Skeletal muscle satellite cell (primary cell): ENCODE measurements at regions not wholly inside any gene's neighbourhood (a gene's known extent, or its start where the extent isn't known, plus 50 kb on each side); places are given as distances from the start of the nearest gene placed in this dataset.

Source experiments
- H3K27me3 ChIP-seq: 2 replicates; pipeline ENCODE4 v1.7.0; 2013; ENCODE audit warnings: low read length; ENCODE audit not compliant: control insufficient read depth, insufficient read depth
- H3K36me3 ChIP-seq: 2 replicates; pipeline ENCODE4 v1.7.0; 2013; ENCODE audit warnings: mild to moderate bottlenecking, control low read depth, low read length; ENCODE audit not compliant: insufficient read depth
- H3K4me1 ChIP-seq: 2 replicates; pipeline ENCODE4 v1.7.0; 2013; ENCODE audit warnings: low read length; ENCODE audit not compliant: control insufficient read depth, insufficient read depth
- H3K4me2 ChIP-seq: 2 replicates; pipeline ENCODE4 v1.7.0; 2013; ENCODE audit warnings: mild to moderate bottlenecking, low read length
- H3K4me3 ChIP-seq: 2 replicates; pipeline ENCODE4 v1.7.0; 2013; ENCODE audit warnings: low read length
- H3K9ac ChIP-seq: 2 replicates; pipeline ENCODE4 v1.7.0; 2013; ENCODE audit warnings: mild to moderate bottlenecking, low read depth, low read length, moderate library complexity
- H3K9me3 ChIP-seq: replicated peaks from 2 replicates; pipeline ENCODE4 v1.7.0; 2013; ENCODE audit warnings: mild to moderate bottlenecking, control low read depth, low read length

DNA sequence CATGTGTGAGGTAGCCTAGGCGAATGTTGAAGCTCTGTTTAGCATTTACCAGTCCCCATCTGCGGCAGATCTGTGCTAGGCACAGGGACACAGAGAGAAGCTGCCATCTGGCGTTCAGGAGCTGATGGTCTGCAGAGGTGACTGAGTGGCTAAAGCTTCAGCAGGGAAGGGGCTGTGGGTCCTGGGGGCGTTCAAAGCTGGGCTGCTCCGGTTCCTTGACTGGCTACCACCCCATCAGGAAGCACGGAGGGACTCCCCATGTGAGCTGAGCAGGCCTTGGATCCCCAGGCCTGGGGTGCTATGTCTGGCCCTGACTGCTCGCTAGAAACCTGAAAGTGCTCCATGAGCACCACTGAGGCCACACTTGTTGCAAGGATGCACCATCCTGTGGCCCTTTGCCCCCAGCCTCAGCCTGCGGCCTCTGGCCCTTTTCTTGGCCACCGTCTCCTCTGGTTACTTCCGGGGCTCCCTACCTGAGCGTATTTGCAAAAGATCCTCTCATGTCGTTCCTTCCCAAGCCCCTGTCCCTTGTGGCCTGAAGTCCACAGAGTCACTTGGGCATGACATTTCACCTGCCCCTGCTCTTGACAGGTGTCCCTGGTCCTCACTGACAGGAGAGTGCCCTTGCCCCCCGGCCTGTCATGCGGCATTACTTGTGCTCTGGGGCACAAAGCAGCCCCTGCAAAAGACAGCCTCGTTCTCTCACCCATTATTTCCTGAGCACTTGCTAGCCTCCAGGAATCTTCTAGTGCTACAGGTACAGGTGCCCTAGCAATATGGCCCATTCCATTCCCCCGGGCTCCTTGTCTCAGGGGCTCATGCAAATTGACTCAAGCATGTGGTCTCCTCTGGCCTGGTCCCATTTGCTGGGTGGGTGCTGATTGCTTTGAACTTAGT, 108.1 kb downstream of the GLRX3 start:
- Histone ChIP-seq H3K27me3 (no peaks in the 10 kb centered on the region), H3K4me2 (no peak overlapping the region), H3K9me3 (no peaks in the 10 kb centered on the region), H3K9ac (no peak overlapping the region), H3K4me1 (no peaks in the 10 kb centered on the region), H3K36me3 (no peaks in the 10 kb centered on the region), H3K4me3 (no peak overlapping the region)

DNA sequence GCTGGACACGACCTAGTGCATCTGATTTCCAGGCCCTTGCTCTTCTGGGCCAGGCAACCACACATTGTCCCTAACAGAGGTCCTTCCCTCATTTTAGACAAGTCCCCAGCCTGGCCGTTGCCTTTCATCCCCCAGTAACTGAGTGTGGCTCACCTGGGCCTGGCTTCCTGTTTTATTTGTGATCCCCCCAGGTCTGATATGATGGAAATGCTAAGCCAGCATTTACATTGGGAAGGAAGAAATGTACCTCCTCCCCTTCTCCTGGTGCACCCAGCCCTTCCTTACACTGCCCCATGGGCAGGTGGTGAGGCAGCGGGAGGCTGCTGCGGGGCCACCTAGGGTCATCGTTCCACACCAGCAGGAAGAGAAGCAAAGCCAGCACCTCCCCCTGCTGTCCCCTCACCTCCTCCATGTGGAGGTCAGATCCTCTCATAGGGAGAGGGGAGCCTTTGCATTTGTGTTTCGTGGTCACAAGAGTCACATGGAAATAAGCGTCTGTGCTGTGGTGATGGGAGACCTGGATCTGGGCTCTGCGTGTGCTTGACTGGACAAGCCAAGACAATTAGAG, 108.8 kb downstream of the GLRX3 start:
- H3K9me3 ChIP-seq, result no peaks in the 10 kb centered on the region
- H3K4me1 ChIP-seq, result no peaks in the 10 kb centered on the region
- H3K36me3 ChIP-seq, result no peaks in the 10 kb centered on the region
- no peak overlapping the region for H3K4me2 ChIP-seq
- H3K4me3 ChIP-seq, result no peak overlapping the region
- H3K27me3 ChIP-seq, result no peaks in the 10 kb centered on the region
- no peak overlapping the region for H3K9ac ChIP-seq

DNA sequence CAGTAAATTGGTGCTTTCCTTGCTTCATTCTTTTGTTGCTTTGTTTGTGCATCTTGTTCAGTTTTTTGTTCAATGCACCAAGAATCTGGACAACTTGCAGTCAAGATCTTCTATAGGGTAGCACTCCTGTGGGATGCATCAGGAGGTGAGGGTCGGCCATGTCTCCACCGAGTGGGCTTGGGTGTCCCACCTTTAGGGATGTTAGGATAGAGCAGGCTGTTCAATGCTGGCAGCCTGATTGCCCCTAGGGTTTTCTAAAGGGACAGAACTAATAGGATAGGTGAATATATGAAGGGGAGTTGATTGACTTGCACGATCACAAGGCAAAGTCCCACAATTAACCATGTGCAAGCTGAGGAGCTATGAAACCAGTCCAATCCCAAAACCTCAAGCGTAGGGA, 109.9 kb downstream of the GLRX3 start:
- H3K9me3 ChIP-seq, result no peaks in the 10 kb centered on the region
- no peaks in the 10 kb centered on the region for H3K4me1 ChIP-seq
- no peaks in the 10 kb centered on the region for H3K27me3 ChIP-seq
- H3K36me3 ChIP-seq, result no peaks in the 10 kb centered on the region
- H3K9ac ChIP-seq, result no peak overlapping the region
- no peak overlapping the region for H3K4me3 ChIP-seq
- no peak overlapping the region for H3K4me2 ChIP-seq

DNA sequence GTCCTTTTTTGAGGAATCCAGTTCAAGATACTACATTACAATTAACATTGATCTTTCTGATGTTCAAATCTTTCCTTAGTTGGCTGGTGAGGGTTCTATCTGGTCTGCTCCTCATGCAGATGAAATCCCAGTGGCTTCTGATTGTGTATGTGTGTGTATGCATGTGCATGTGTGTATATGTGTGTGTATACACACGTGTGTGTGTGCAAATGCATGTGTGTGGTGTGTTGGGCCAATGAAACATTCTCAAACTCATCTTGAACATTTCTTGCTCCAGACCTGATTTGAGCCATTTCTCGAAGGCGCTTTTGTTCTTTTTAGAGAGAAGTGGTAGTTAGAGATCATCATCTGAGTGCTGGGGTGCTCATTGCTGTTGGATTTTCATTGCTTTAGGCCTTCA, 113.9 kb downstream of the GLRX3 start:
- Histone ChIP-seq H3K9me3 (no peaks in the 10 kb centered on the region), H3K9ac (no peak overlapping the region), H3K4me2 (no peak overlapping the region), H3K4me3 (no peak overlapping the region), H3K4me1 (no peaks in the 10 kb centered on the region), H3K27me3 (no peaks in the 10 kb centered on the region), H3K36me3 (no peaks in the 10 kb centered on the region)

DNA sequence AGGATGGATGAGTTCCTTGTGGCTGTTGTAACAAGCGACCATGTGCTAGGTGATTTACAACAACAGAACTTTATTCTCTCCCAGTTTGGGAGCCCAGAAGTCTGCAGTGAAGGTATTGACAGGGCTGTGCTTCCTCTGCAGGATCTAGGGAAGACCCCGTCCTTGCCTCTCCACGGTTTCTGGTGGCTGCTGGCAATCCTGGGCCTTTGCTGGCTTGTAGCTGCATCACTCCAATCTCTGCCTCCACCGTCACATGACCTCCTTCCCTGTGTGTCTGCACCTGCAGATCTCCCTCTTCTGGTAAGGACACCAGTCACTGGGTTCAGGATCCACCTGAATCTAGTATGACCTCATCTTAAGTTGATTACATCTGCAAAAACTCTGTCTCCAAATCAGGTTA, 115.6 kb downstream of the GLRX3 start:
- Histone ChIP-seq H3K27me3 (no peaks in the 10 kb centered on the region), H3K4me1 (no peaks in the 10 kb centered on the region), H3K9ac (no peak overlapping the region), H3K4me2 (no peak overlapping the region), H3K9me3 (no peaks in the 10 kb centered on the region), H3K36me3 (no peaks in the 10 kb centered on the region), H3K4me3 (no peak overlapping the region)

DNA sequence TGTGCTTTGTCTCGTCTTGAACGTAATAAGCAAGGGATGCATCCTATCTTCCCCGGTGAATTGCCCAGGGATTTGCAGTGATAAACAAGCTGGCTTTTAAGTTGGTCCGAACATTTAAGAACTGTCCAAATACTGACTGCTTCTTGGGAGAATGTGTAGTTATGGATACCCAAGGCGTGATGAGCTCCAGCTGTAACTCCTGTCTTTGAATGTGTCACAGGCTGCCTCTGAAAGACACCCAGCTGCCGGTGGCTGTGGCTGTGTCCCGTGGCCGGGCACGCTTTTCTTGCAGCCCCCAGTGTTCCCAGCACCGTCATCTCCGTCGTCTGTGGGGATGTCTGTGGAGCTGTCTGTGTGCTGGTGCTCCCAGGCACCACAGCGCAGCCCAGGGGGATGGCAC, 118.1 kb downstream of the GLRX3 start:
- Histone ChIP-seq H3K36me3 (no peaks in the 10 kb centered on the region), H3K27me3 (no peaks in the 10 kb centered on the region), H3K9me3 (peaks cover 3% of the 10 kb centered on the region), H3K4me1 (no peaks in the 10 kb centered on the region), H3K4me2 (no peak overlapping the region), H3K4me3 (no peak overlapping the region), H3K9ac (no peak overlapping the region)

DNA sequence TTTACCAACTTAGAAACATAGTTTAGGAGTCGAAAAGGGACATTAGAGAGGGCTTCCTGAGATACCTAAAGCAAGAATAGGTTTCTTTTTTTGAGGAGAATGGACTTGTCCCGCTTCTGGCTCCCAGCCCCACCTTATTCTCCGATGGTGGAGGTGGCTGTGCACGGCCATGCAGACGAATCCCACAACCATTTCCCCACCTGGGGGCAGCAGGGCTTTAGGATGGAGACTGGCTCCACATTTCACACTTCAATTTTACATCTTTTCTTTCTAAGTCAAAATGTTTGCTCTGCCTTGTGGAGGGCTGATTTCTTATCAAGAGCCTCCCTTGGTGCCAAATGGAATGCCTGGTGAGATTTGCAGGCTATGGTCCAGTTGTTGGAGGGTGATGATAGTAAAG, 118.5 kb downstream of the GLRX3 start:
- H3K27me3 ChIP-seq, result no peaks in the 10 kb centered on the region
- H3K4me1 ChIP-seq, result no peaks in the 10 kb centered on the region
- H3K4me3 ChIP-seq, result no peak overlapping the region
- H3K4me2 ChIP-seq, result no peak overlapping the region
- H3K9ac ChIP-seq, result no peak overlapping the region
- H3K9me3 ChIP-seq, result peaks cover 3% of the 10 kb centered on the region
- no peaks in the 10 kb centered on the region for H3K36me3 ChIP-seq

DNA sequence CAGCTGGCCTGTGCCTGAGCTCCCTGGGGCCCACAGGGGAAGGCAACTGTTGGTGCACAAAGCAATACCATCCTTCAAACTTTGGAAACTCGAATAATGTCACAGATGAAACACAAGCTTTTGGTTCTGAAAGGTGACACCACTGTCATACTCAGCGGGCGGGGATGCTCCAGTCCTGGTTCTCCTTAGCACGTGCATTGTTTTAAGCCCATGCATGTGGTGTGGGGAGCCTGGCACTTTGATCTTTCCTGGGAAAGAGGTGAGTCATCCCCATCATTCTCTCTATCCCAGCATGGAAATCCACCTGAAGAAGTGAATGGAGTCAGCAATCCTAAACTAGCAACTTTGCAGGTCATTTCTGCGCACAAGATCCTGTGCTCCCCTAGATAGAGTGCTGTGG, 119.6 kb downstream of the GLRX3 start:
- H3K9me3 ChIP-seq, result peaks cover 9% of the 10 kb centered on the region

DNA sequence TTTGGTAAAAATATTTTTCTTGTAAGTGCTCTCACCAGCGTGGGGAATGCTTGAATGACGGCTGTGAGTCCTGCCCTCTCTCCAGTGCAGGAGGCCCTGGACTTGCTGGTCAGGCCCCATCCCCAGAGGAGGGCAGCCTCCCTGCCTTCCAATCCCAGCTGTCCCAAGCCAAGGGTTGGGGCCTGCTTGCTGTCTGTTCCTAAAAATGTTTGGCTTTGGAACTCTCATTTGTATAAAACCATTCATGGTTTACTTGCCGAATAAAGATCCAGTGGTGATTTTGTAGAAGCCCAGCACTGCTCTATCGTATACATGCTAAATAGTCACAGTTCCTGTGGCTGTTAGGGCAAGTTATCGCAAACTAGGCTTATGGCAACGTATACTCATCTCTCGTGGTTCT, 121.7 kb downstream of the GLRX3 start:
- no peaks in the 10 kb centered on the region for H3K27me3 ChIP-seq
- H3K4me1 ChIP-seq, result no peaks in the 10 kb centered on the region
- H3K9ac ChIP-seq, result no peak overlapping the region
- H3K36me3 ChIP-seq, result no peaks in the 10 kb centered on the region
- H3K4me2 ChIP-seq, result no peak overlapping the region
- peaks cover 16% of the 10 kb centered on the region for H3K9me3 ChIP-seq
- no peak overlapping the region for H3K4me3 ChIP-seq

More for the DNA sequence above, 119.6 kb downstream of the GLRX3 start:
- Histone ChIP-seq H3K9ac (no peak overlapping the region), H3K4me2 (no peak overlapping the region), H3K4me3 (no peak overlapping the region), H3K4me1 (no peaks in the 10 kb centered on the region), H3K27me3 (no peaks in the 10 kb centered on the region), H3K36me3 (no peaks in the 10 kb centered on the region)

DNA sequence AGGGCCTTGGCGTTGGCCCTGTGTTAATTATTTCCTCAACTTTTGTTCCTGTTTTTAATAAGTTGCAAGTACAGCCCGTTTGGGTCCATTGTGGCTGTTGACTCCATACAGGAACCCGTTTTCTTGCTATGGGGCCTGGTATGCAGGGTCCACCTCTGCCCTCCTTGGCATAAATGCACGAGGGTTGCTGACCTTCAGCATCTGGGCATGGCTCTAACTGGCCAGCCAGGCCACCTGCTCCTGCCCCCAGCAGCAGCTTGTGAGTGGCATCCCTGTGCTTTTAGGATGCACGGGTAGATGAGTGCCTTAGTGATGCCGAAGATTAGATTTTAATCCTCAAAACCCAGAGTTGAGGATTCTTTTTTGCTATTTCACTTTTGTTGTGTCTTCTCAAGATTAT, 123.2 kb downstream of the GLRX3 start:
- H3K4me1 ChIP-seq, result no peaks in the 10 kb centered on the region

DNA sequence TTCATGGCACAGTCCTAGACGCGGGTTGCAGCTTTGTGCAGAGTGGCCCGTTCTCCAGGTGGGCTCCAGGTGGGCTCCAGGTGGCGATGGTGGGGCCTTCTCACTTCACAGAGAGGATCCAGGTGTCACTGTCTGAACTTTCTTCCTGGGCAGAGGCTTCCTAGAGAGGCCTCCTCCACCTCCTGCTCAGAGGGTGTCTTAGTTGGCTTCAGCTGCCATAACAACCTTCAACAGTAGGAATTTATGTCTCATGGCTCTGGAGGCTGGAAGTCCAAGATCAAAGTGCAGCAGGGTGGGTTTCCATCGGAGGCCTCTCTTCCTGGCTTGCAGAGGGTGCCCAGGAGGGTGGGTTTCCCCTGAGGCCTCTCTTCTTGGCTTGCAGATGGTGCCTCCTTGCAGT, 125.1 kb downstream of the GLRX3 start:
- no peaks in the 10 kb centered on the region for H3K27me3 ChIP-seq
- no peak overlapping the region for H3K9ac ChIP-seq
- no peak overlapping the region for H3K4me2 ChIP-seq
- no peak overlapping the region for H3K4me3 ChIP-seq
- H3K9me3 ChIP-seq, result peaks cover 32% of the 10 kb centered on the region
- no peaks in the 10 kb centered on the region for H3K4me1 ChIP-seq
- H3K36me3 ChIP-seq, result no peaks in the 10 kb centered on the region

More for the DNA sequence above, 123.2 kb downstream of the GLRX3 start:
- H3K36me3 ChIP-seq, result no peaks in the 10 kb centered on the region
- peaks cover 16% of the 10 kb centered on the region for H3K9me3 ChIP-seq
- no peaks in the 10 kb centered on the region for H3K27me3 ChIP-seq
- H3K9ac ChIP-seq, result no peak overlapping the region
- H3K4me2 ChIP-seq, result no peak overlapping the region
- no peak overlapping the region for H3K4me3 ChIP-seq

DNA sequence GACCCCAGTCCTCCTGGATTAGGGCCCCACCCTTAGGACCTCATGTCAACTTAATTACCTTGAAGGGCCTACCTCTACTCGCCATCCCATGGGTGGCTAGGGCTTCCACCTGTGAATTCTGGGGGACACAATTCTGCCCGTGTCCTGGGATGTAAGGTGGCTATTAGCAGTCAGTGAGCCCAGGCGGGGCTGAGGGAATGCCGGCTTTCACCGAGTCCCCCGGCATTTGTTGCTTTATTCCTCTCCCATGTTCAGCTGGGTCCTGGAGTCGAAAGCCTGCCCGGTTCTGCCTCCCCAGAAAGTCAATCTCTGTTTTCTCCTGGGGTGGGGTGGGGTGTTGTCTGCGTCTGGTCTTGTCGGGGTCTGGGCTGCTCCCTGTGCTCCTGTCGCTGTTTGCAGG, 125.6 kb downstream of the GLRX3 start:
- Histone ChIP-seq H3K27me3 (no peaks in the 10 kb centered on the region), H3K36me3 (no peaks in the 10 kb centered on the region), H3K4me3 (no peak overlapping the region), H3K4me2 (no peak overlapping the region), H3K9me3 (peaks cover 33% of the 10 kb centered on the region), H3K4me1 (no peaks in the 10 kb centered on the region), H3K9ac (no peak overlapping the region)
